ENCODE measurements at regions not wholly inside any gene's neighbourhood (a gene's known extent, or its start where the extent isn't known, plus 50 kb on each side); places are given as distances from the start of the nearest gene placed in this dataset.

DNA sequence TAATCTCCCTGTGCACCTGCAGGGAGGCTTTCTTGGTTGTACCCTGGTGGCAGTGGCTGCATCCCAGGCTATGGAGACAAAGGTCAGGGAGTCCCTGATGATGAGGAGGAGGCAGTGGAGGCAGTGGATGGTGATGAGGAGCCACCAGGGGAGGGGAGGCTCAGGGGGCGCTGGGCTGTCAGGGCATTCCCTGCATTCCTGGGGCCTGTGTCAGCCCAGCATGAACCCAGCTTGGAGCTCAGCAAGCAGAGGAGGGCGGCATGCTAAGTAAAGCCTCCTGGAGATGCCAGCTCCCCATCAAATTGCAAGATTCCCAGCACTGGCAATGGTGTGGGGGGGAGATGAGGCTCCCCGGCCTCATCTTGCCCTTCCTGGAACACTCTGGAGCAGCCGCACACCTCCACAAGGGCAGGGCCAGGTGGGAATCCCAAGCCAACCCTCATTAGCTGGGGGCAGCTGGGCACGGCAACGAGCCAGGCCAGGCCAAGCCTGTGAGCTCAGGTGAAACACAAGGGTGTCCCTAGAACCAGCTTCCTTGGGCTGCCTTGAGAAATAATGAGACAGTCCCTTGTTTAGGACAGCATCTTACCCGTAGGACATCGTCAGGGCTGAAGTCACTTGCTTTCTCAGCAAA lies 469.5 kb downstream of the MATN1 start:
- TF ChIP-seq GABPA (IDR thresholded peaks at IDR 0.05 in 1 of 2, conservative IDR thresholded peaks at IDR 0.05 in 1 of 2) (no peak), RAD21 (IDR thresholded peaks at IDR 0.05) (no peak), FOXA1 (IDR thresholded peaks at IDR 0.05) (no peak), JUND (IDR thresholded peaks at IDR 0.05) (no peak), NR2F2 (IDR thresholded peaks at IDR 0.05) (no peak), SP1 (IDR thresholded peaks at IDR 0.05) (no peak)
- TF ChIP-seq, protein P1, sequence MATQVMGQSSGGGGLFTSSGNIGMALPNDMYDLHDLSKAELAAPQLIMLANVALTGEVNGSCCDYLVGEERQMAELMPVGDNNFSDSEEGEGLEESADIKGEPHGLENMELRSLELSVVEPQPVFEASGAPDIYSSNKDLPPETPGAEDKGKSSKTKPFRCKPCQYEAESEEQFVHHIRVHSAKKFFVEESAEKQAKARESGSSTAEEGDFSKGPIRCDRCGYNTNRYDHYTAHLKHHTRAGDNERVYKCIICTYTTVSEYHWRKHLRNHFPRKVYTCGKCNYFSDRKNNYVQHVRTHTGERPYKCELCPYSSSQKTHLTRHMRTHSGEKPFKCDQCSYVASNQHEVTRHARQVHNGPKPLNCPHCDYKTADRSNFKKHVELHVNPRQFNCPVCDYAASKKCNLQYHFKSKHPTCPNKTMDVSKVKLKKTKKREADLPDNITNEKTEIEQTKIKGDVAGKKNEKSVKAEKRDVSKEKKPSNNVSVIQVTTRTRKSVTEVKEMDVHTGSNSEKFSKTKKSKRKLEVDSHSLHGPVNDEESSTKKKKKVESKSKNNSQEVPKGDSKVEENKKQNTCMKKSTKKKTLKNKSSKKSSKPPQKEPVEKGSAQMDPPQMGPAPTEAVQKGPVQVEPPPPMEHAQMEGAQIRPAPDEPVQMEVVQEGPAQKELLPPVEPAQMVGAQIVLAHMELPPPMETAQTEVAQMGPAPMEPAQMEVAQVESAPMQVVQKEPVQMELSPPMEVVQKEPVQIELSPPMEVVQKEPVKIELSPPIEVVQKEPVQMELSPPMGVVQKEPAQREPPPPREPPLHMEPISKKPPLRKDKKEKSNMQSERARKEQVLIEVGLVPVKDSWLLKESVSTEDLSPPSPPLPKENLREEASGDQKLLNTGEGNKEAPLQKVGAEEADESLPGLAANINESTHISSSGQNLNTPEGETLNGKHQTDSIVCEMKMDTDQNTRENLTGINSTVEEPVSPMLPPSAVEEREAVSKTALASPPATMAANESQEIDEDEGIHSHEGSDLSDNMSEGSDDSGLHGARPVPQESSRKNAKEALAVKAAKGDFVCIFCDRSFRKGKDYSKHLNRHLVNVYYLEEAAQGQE (IDR thresholded peaks at IDR 0.05) = no peak
- TF ChIP-seq, protein P2, sequence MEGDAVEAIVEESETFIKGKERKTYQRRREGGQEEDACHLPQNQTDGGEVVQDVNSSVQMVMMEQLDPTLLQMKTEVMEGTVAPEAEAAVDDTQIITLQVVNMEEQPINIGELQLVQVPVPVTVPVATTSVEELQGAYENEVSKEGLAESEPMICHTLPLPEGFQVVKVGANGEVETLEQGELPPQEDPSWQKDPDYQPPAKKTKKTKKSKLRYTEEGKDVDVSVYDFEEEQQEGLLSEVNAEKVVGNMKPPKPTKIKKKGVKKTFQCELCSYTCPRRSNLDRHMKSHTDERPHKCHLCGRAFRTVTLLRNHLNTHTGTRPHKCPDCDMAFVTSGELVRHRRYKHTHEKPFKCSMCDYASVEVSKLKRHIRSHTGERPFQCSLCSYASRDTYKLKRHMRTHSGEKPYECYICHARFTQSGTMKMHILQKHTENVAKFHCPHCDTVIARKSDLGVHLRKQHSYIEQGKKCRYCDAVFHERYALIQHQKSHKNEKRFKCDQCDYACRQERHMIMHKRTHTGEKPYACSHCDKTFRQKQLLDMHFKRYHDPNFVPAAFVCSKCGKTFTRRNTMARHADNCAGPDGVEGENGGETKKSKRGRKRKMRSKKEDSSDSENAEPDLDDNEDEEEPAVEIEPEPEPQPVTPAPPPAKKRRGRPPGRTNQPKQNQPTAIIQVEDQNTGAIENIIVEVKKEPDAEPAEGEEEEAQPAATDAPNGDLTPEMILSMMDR (IDR thresholded peaks at IDR 0.05; ENCODE audit: low read depth, low read length, missing input control) = no peak
- TF ChIP-seq, protein P3, sequence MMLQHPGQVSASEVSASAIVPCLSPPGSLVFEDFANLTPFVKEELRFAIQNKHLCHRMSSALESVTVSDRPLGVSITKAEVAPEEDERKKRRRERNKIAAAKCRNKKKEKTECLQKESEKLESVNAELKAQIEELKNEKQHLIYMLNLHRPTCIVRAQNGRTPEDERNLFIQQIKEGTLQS (IDR thresholded peaks at IDR 0.05) = no peak
- TF ChIP-seq, protein P4, sequence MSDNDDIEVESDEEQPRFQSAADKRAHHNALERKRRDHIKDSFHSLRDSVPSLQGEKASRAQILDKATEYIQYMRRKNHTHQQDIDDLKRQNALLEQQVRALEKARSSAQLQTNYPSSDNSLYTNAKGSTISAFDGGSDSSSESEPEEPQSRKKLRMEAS (IDR thresholded peaks at IDR 0.05) = no peak
